ENCODE measurements at regions not wholly inside any gene's neighbourhood (a gene's known extent, or its start where the extent isn't known, plus 50 kb on each side); places are given as distances from the start of the nearest gene placed in this dataset.

GRCh38 chr2:14388724-14389123, 243.8 kb upstream of the LRATD1 start (continued):
- TF ChIP-seq ZNF407 (IDR thresholded peaks at IDR 0.05; ENCODE audit: low read depth) (no peak), MBD1 (CRISPR knock-in tag; IDR thresholded peaks at IDR 0.05) (no peak), HOMEZ (CRISPR knock-in tag; IDR thresholded peaks at IDR 0.05) (no peak), DEAF1 (CRISPR knock-in tag; IDR thresholded peaks at IDR 0.05) (no peak), TFAM (CRISPR knock-in tag; conservative IDR thresholded peaks at IDR 0.05) (no peak), CBFB (CRISPR knock-in tag; IDR thresholded peaks at IDR 0.05) (no peak), TRIM24 (IDR thresholded peaks at IDR 0.05) (no peak), TCF3 (CRISPR knock-in tag; IDR thresholded peaks at IDR 0.05) (no peak), MITF (IDR thresholded peaks at IDR 0.05) (no peak)
